ENCODE measurements at regions not wholly inside any gene's neighbourhood (a gene's known extent, or its start where the extent isn't known, plus 50 kb on each side); places are given as distances from the start of the nearest gene placed in this dataset.

- no peak for TF ChIP-seq CTCF (IDR thresholded peaks at IDR 0.05)
- no peak for TF ChIP-seq PHF8 (IDR thresholded peaks at IDR 0.05; ENCODE audit: borderline replicate concordance, low read depth)
- TF ChIP-seq HMGXB4 (CRISPR knock-in tag; IDR thresholded peaks at IDR 0.05; ENCODE audit: borderline replicate concordance): no peak
- no peak for TF ChIP-seq RAD21 (conservative IDR thresholded peaks at IDR 0.05 in 1 of 2, IDR thresholded peaks at IDR 0.05 in 1 of 2)
- TF ChIP-seq BHLHE40 (IDR thresholded peaks at IDR 0.05; ENCODE audit: low read depth, low read length): no peak
- no peak for TF ChIP-seq TP53 (CRISPR knock-in tag; IDR thresholded peaks at IDR 0.05)
- TF ChIP-seq POLR2A (IDR thresholded peaks at IDR 0.05; ENCODE audit: low read length): no peak
- no peak for TF ChIP-seq POLR2AphosphoS2 (conservative IDR thresholded peaks at IDR 0.05; ENCODE audit: low read length)
- TF ChIP-seq, protein P1, sequence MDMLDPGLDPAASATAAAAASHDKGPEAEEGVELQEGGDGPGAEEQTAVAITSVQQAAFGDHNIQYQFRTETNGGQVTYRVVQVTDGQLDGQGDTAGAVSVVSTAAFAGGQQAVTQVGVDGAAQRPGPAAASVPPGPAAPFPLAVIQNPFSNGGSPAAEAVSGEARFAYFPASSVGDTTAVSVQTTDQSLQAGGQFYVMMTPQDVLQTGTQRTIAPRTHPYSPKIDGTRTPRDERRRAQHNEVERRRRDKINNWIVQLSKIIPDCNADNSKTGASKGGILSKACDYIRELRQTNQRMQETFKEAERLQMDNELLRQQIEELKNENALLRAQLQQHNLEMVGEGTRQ (IDR thresholded peaks at IDR 0.05): no peak
Observed at GRCh38 chr21:24552491-24552890, 1054.8 kb downstream of the MRPL39 start.

Data from A549 (cell line).